ENCODE measurements at regions not wholly inside any gene's neighbourhood (a gene's known extent, or its start where the extent isn't known, plus 50 kb on each side); places are given as distances from the start of the nearest gene placed in this dataset.
"Not testable (repeated sequence)": the region's sequence is repeated elsewhere in the genome, so short reads cannot be mapped to it uniquely, and the experiment has no call there.

- no peak for ATAC-seq
- intact Hi-C loops (cut with micrococcal nuclease) = no loop called here
- DNase-seq = no peak
Observed at GRCh38 chr11:11220786-11221185, 132.3 kb downstream of the CSNK2A3 start.

- ATAC-seq = peak; percentile 90
- peak; percentile 80 for DNase-seq
Observed at GRCh38 chr11:11218629-11218986, 134.4 kb downstream of the CSNK2A3 start.

GRCh38 chr11:11217929-11218628, 135.0 kb downstream of the CSNK2A3 start:
- DNase-seq (no peak), ATAC-seq (peak; percentile 30)
- intact Hi-C loops (cut with micrococcal nuclease) = no loop called here

More at GRCh38 chr11:11218629-11218986, 134.4 kb downstream of the CSNK2A3 start:
- intact Hi-C loops (cut with micrococcal nuclease) = no loop called here

GRCh38 chr11:11217289-11217928, 135.6 kb downstream of the CSNK2A3 start:
- DNase-seq (no peak), ATAC-seq (peak; percentile 11)
- intact Hi-C loops (cut with micrococcal nuclease) = no loop called here

- no peak for DNase-seq
- ATAC-seq = no peak
- intact Hi-C loops (cut with micrococcal nuclease) = no loop called here
Observed at GRCh38 chr11:11215944-11216343, 137.1 kb downstream of the CSNK2A3 start.

- no peak for ATAC-seq
Observed at GRCh38 chr11:11215058-11215815, 137.8 kb downstream of the CSNK2A3 start.

GRCh38 chr11:11213117-11213516, 139.9 kb downstream of the CSNK2A3 start:
- intact Hi-C loops (cut with micrococcal nuclease) = no loop called here
- peak; percentile 57 for ATAC-seq

More at GRCh38 chr11:11215058-11215815, 137.8 kb downstream of the CSNK2A3 start:
- intact Hi-C loops (cut with micrococcal nuclease) = no loop called here
- no peak for DNase-seq

GRCh38 chr11:11211888-11212287, 141.2 kb downstream of the CSNK2A3 start:
- no peak for ATAC-seq
- no peak for DNase-seq
- intact Hi-C loops (cut with micrococcal nuclease) = no loop called here

More at GRCh38 chr11:11213117-11213516, 139.9 kb downstream of the CSNK2A3 start:
- DNase-seq = no peak

- DNase-seq (peak; percentile 49), ATAC-seq (peak; percentile 58)
- intact Hi-C loops (cut with micrococcal nuclease) = no loop called here
Observed at GRCh38 chr11:11211186-11211585, 141.9 kb downstream of the CSNK2A3 start.

GRCh38 chr11:11210446-11210845, 142.6 kb downstream of the CSNK2A3 start:
- ATAC-seq (no peak), DNase-seq (no peak)
- intact Hi-C loops (cut with micrococcal nuclease) = no loop called here

GRCh38 chr11:11209967-11210366, 143.1 kb downstream of the CSNK2A3 start:
- DNase-seq (no peak), ATAC-seq (no peak)
- intact Hi-C loops (cut with micrococcal nuclease) = no loop called here

GRCh38 chr11:11208994-11209393, 144.1 kb downstream of the CSNK2A3 start:
- DNase-seq (no peak), ATAC-seq (no peak)
- intact Hi-C loops (cut with micrococcal nuclease) = no loop called here

- DNase-seq = no peak
- intact Hi-C loops (cut with micrococcal nuclease) = no loop called here
- ATAC-seq = no peak
Observed at GRCh38 chr11:11207428-11207827, 145.6 kb downstream of the CSNK2A3 start.

GRCh38 chr11:11206484-11206883, 146.6 kb downstream of the CSNK2A3 start:
- ATAC-seq = no peak
- intact Hi-C loops (cut with micrococcal nuclease) = no loop called here
- DNase-seq = no peak

- intact Hi-C loops (cut with micrococcal nuclease) = no loop called here
- ATAC-seq = no peak
- no peak for DNase-seq
Observed at GRCh38 chr11:11202885-11203284, 150.2 kb downstream of the CSNK2A3 start.

GRCh38 chr11:11201302-11201701, 151.7 kb downstream of the CSNK2A3 start:
- ATAC-seq; intact Hi-C loops (cut with micrococcal nuclease); DNase-seq: not testable (repeated sequence)

- intact Hi-C loops (cut with micrococcal nuclease) = no loop called here
- DNase-seq (no peak), ATAC-seq (no peak)
Observed at GRCh38 chr11:11192541-11192940, 160.5 kb downstream of the CSNK2A3 start.

- no peak for DNase-seq
- peak; percentile 30 for ATAC-seq
- intact Hi-C loops (cut with micrococcal nuclease) = no loop called here
Observed at GRCh38 chr11:11189506-11189905, 163.5 kb downstream of the CSNK2A3 start.

- intact Hi-C loops (cut with micrococcal nuclease) = no loop called here
- ATAC-seq (no peak), DNase-seq (no peak)
Observed at GRCh38 chr11:11186249-11186648, 166.8 kb downstream of the CSNK2A3 start.

- ATAC-seq (no peak), DNase-seq (no peak)
- intact Hi-C loops (cut with micrococcal nuclease) = no loop called here
Observed at GRCh38 chr11:11182261-11182660, 170.8 kb downstream of the CSNK2A3 start.

Data from left ventricle myocardium superior (tissue), 1 donor.